DMS53 treated with DMSO at 0.1 percent for 48 hours (cell line): ENCODE measurements at regions not wholly inside any gene's neighbourhood (a gene's known extent, or its start where the extent isn't known, plus 50 kb on each side); places are given as distances from the start of the nearest gene placed in this dataset.

Source experiments
- DNase-seq: peaks from one replicate; lab custom pipeline; 2025; ENCODE audit not compliant: unreplicated experiment; lab: John Stamatoyannopoulos, UW

- DNase-seq, result no peak
These were observed 139.1 kb upstream of the GMDS start for GRCh38 chr6:2384528-2384927.

GRCh38 chr6:2381872-2382661 is 136.7 kb upstream of the GMDS start:
- DNase-seq, result no peak

- no peak for DNase-seq
These were observed 133.7 kb upstream of the GMDS start for GRCh38 chr6:2378891-2379652.

- DNase-seq, result no peak
These were observed 132.7 kb upstream of the GMDS start for GRCh38 chr6:2378046-2378657.

GRCh38 chr6:2376429-2377355 is 131.3 kb upstream of the GMDS start:
- no peak for DNase-seq

GRCh38 chr6:2375443-2375842 is 130.0 kb upstream of the GMDS start:
- no peak for DNase-seq

GRCh38 chr6:2369606-2370005 is 124.2 kb upstream of the GMDS start:
- DNase-seq, result no peak

- DNase-seq, result no peak
These were observed 117.8 kb upstream of the GMDS start for GRCh38 chr6:2363211-2363610.

- no peak for DNase-seq
These were observed 115.8 kb upstream of the GMDS start for GRCh38 chr6:2361195-2361594.

GRCh38 chr6:2360716-2361115 is 115.3 kb upstream of the GMDS start:
- DNase-seq, result no peak

- DNase-seq, result no peak
These were observed 114.7 kb upstream of the GMDS start for GRCh38 chr6:2360126-2360525.

- no peak for DNase-seq
These were observed 109.7 kb upstream of the GMDS start for GRCh38 chr6:2355150-2355549.

- DNase-seq, result no peak
These were observed 108.7 kb upstream of the GMDS start for GRCh38 chr6:2354138-2354491.

GRCh38 chr6:2353412-2354137 is 108.2 kb upstream of the GMDS start:
- peak; percentile 30 for DNase-seq

GRCh38 chr6:2351807-2352431 is 106.5 kb upstream of the GMDS start:
- DNase-seq, result no peak

GRCh38 chr6:2351090-2351489 is 105.7 kb upstream of the GMDS start:
- DNase-seq, result no peak

- DNase-seq, result no peak
These were observed 100.7 kb upstream of the GMDS start for GRCh38 chr6:2346078-2346477.

GRCh38 chr6:2344319-2344905 is 99.0 kb upstream of the GMDS start:
- no peak for DNase-seq

GRCh38 chr6:2327591-2327990 is 82.2 kb upstream of the GMDS start:
- no peak for DNase-seq
